Fibroblast of lung (primary cell): ENCODE measurements at regions not wholly inside any gene's neighbourhood (a gene's known extent, or its start where the extent isn't known, plus 50 kb on each side); places are given as distances from the start of the nearest gene placed in this dataset.

Source experiments
- DNase-seq, 2 donors: peaks; one replicate each; pipeline versions ENCODE4 v3.0.0 to v3.0.0-alpha.2; 2010; ENCODE audit warnings: low read depth in 2 of 2
- H2AFZ ChIP-seq: 2 replicates; pipeline ENCODE4 v1.5.1; 2012; ENCODE audit warnings: low read length, control low read depth, inconsistent platforms
- H3K27ac ChIP-seq: 2 replicates; pipeline ENCODE4 v1.5.1; 2011; ENCODE audit warnings: low read length, control low read depth; ENCODE audit not compliant: insufficient read depth
- H3K27me3 ChIP-seq: 2 replicates; pipeline ENCODE4 v1.5.1; 2011; ENCODE audit warnings: mild to moderate bottlenecking, low read length; ENCODE audit not compliant: control insufficient read depth, insufficient read depth
- H3K36me3 ChIP-seq: 2 replicates; pipeline ENCODE4 v1.5.1; 2011; ENCODE audit warnings: low read length; ENCODE audit not compliant: control insufficient read depth, insufficient read depth
- H3K4me1 ChIP-seq: 2 replicates; pipeline ENCODE4 v1.5.1; 2011; ENCODE audit warnings: low read length; ENCODE audit not compliant: control insufficient read depth, insufficient read depth; ENCODE audit errors: extremely low read depth
- H3K4me2 ChIP-seq: 2 replicates; pipeline ENCODE4 v1.5.1; 2011; ENCODE audit warnings: low read length, control low read depth; ENCODE audit not compliant: insufficient read depth; ENCODE audit errors: extremely low read depth
- H3K4me3 ChIP-seq, 4 experiments: fragments of 200-600 bp in 1 of 4; sonication (generic) in 1 of 4; replicated peaks in 1 of 4; 2 replicates each; pipeline ENCODE4 v1.5.1; 2011 to 2016; ENCODE audit warnings: low read length in 4 of 4, low read depth in 3 of 4, mild to moderate bottlenecking in 3 of 4, control low read depth in 2 of 4, inconsistent platforms in 1 of 4, mixed read lengths in 1 of 4; ENCODE audit not compliant: insufficient read depth in 1 of 4; ENCODE audit errors: control extremely low read depth in 1 of 4
- H3K79me2 ChIP-seq: 2 replicates; pipeline ENCODE4 v1.5.1; 2012; ENCODE audit warnings: mild to moderate bottlenecking, low read length, inconsistent platforms; ENCODE audit not compliant: control insufficient read depth, insufficient read depth
- H3K9ac ChIP-seq: 2 replicates; pipeline ENCODE4 v1.5.1; 2011; ENCODE audit warnings: mild to moderate bottlenecking, low read length, control low read depth; ENCODE audit not compliant: insufficient read depth
- H3K9me3 ChIP-seq: 2 replicates; pipeline ENCODE4 v1.5.1; 2012; ENCODE audit warnings: low read depth, low read length; ENCODE audit not compliant: control insufficient read depth, insufficient read depth
- H4K20me1 ChIP-seq: 2 replicates; pipeline ENCODE4 v1.5.1; 2011; ENCODE audit warnings: low read length; ENCODE audit not compliant: control insufficient read depth, insufficient read depth; ENCODE audit errors: extremely low read depth
- CTCF ChIP-seq, 2 donors: IDR thresholded peaks in 1 of 2; conservative IDR thresholded peaks in 1 of 2; 1 replicate in 1 of 2; 2 replicates in 1 of 2; pipeline ENCODE4 v1.5.1; 2011 to 2012; ENCODE audit warnings: low read length in 2 of 2, control low read depth in 1 of 2, inconsistent platforms in 1 of 2, low read depth in 1 of 2, mild to moderate bottlenecking in 1 of 2
- EZH2 ChIP-seq: IDR thresholded peaks from 2 replicates; pipeline ENCODE4 v1.5.1; 2012; ENCODE audit warnings: low read length, control low read depth, mild to moderate bottlenecking; ENCODE audit errors: missing control alignments

- Histone ChIP-seq H3K9ac (no peak overlapping the region), H2AFZ (no peak overlapping the region), H3K27me3 (no peaks in the 10 kb centered on the region), H4K20me1 (no peaks in the 10 kb centered on the region), H3K9me3 (no peaks in the 10 kb centered on the region), H3K4me1 (no peaks in the 10 kb centered on the region), H3K27ac (no peak overlapping the region), H3K79me2 (no peaks in the 10 kb centered on the region), H3K4me2 (no peak overlapping the region), H3K4me3 (no peak overlapping the region), H3K36me3 (no peaks in the 10 kb centered on the region)
- no peak for TF ChIP-seq EZH2
- no peak for TF ChIP-seq CTCF (conservative IDR thresholded peaks at IDR 0.05 in 1 of 2, IDR thresholded peaks at IDR 0.05 in 1 of 2; ENCODE audit: low read depth in 1 of 2, low read length in 2 of 2)
- DNase-seq: no peak
These were observed 2347.9 kb upstream of the ACO1 start for GRCh38 chr9:30036558-30036957.

DNA sequence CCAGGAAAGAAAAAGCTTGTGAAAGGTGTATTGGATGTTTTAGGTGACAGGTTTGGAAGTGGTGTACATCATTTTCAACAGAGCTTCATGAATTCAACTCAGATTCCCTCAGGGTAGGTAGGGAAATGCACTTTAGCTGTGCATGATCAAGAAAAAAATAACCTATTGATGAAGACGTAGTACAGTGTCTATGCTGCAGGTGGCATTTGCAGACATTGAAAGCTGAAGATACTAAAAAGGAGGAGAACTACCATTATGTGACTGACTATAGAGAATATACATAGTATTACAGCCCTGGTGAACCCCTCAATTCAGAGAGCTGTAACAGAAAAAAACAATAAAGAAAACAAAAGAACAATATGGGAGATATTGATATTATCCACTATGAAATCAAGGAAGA is 2344.7 kb upstream of the ACO1 start:
- TF ChIP-seq EZH2 (no peak), CTCF (conservative IDR thresholded peaks at IDR 0.05 in 1 of 2, IDR thresholded peaks at IDR 0.05 in 1 of 2; ENCODE audit: low read depth in 1 of 2, low read length in 2 of 2) (no peak)
- no peak for DNase-seq
- no peak overlapping the region for H3K4me3 ChIP-seq
- H3K27ac ChIP-seq: no peak overlapping the region
- no peaks in the 10 kb centered on the region for H3K27me3 ChIP-seq
- no peak overlapping the region for H2AFZ ChIP-seq
- H4K20me1 ChIP-seq: no peaks in the 10 kb centered on the region
- no peak overlapping the region for H3K9ac ChIP-seq
- no peaks in the 10 kb centered on the region for H3K79me2 ChIP-seq
- no peaks in the 10 kb centered on the region for H3K4me1 ChIP-seq
- H3K4me2 ChIP-seq: no peak overlapping the region
- H3K9me3 ChIP-seq: no peaks in the 10 kb centered on the region
- H3K36me3 ChIP-seq: no peaks in the 10 kb centered on the region

DNA sequence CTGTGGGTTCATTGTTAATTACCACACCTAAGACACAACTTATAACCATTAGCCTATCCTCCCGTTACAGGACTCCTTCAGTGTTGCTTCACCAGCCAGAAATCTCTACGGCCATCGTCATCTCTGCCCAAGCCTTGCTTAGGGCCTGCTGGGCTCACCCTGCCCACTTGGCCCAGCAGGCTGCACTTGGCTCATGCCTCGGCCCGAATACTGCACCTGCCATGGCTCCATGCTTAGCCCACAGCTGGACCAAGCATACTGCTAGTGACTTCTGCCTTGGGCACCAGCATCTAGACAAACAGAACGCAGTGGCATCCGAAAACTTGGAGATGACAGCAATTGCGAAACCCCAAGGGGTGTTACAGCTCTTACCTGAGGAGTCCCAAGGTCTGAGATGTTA is 2336.0 kb upstream of the ACO1 start:
- DNase-seq: no peak
- H3K4me3 ChIP-seq: no peak overlapping the region
- no peak overlapping the region for H3K9ac ChIP-seq
- H3K36me3 ChIP-seq: no peaks in the 10 kb centered on the region
- no peaks in the 10 kb centered on the region for H4K20me1 ChIP-seq
- no peak overlapping the region for H2AFZ ChIP-seq
- no peaks in the 10 kb centered on the region for H3K79me2 ChIP-seq
- H3K9me3 ChIP-seq: no peaks in the 10 kb centered on the region
- no peak overlapping the region for H3K27ac ChIP-seq
- no peaks in the 10 kb centered on the region for H3K27me3 ChIP-seq
- H3K4me1 ChIP-seq: no peaks in the 10 kb centered on the region
- TF ChIP-seq CTCF (conservative IDR thresholded peaks at IDR 0.05 in 1 of 2, IDR thresholded peaks at IDR 0.05 in 1 of 2; ENCODE audit: low read depth in 1 of 2, low read length in 2 of 2) (no peak), EZH2 (no peak)
- no peak overlapping the region for H3K4me2 ChIP-seq
